ENCODE measurements at regions not wholly inside any gene's neighbourhood (a gene's known extent, or its start where the extent isn't known, plus 50 kb on each side); places are given as distances from the start of the nearest gene placed in this dataset.
"Not testable (repeated sequence)": the region's sequence is repeated elsewhere in the genome, so short reads cannot be mapped to it uniquely, and the experiment has no call there.

DNA sequence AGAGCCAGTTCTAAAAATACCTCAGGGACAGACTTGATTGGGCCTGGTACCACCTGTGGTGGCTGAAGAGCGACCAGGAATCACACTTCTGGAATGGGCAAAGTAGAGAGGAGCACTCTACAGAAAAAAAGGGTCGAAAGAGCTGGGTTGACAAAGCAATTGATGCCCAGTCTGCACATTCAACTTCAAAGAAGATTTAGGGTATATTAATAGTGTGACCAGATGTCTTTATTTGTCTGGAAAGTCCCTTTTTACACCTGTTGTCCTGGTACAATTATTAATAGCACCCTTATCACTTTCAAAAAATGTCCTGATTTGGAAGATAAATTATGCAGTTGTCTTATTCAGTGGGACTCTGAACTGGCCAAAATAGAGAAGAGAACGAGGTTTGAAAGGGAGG is 137.5 kb downstream of the DYRK2 start:
- Histone ChIP-seq H3K4me1 (ENCODE audit: control insufficient read depth in 2 of 2, insufficient read depth in 2 of 2, low read length in 2 of 2) (no peaks in the 10 kb centered on the region), H3K9me3 (ENCODE audit: control insufficient read depth in 2 of 2, insufficient read depth in 1 of 2, low read length in 1 of 2) (no peaks in the 10 kb centered on the region), H3K4me3 (ENCODE audit: low read length in 2 of 2) (no peak overlapping the region), H3K27me3 (ENCODE audit: control insufficient read depth in 2 of 2, insufficient read depth in 1 of 2, low read length in 1 of 2) (no peaks in the 10 kb centered on the region), H3K27ac (ENCODE audit: low read depth in 1 of 2, low read length in 1 of 2) (no peak overlapping the region), H3K36me3 (ENCODE audit: control insufficient read depth in 2 of 2, insufficient read depth in 2 of 2, low read length in 1 of 2) (no peaks in the 10 kb centered on the region)
- 95% methylated on average over 3 of the region's 3 CpGs for WGBS
- no peak for DNase-seq (ENCODE audit: low read depth in 6 of 9, low spot score in 9 of 9)

GRCh38 chr12:67788118-67788517 is 139.6 kb downstream of the DYRK2 start:
- Histone ChIP-seq H3K36me3 (ENCODE audit: control insufficient read depth in 2 of 2, insufficient read depth in 2 of 2, low read length in 1 of 2) (no peaks in the 10 kb centered on the region), H3K27me3 (ENCODE audit: control insufficient read depth in 2 of 2, insufficient read depth in 1 of 2, low read length in 1 of 2) (no peaks in the 10 kb centered on the region), H3K27ac (ENCODE audit: low read depth in 1 of 2, low read length in 1 of 2) (no peak overlapping the region), H3K4me3 (ENCODE audit: low read length in 2 of 2) (no peak overlapping the region), H3K4me1 (ENCODE audit: control insufficient read depth in 2 of 2, insufficient read depth in 2 of 2, low read length in 2 of 2) (no peaks in the 10 kb centered on the region), H3K9me3 (ENCODE audit: control insufficient read depth in 2 of 2, insufficient read depth in 1 of 2, low read length in 1 of 2) (peaks cover 0 to 7% of the 10 kb centered on the region in 2 donors)
- WGBS = 95% methylated on average over 5 of the region's 5 CpGs
- no peak for DNase-seq (ENCODE audit: low read depth in 6 of 9, low spot score in 9 of 9)

DNA sequence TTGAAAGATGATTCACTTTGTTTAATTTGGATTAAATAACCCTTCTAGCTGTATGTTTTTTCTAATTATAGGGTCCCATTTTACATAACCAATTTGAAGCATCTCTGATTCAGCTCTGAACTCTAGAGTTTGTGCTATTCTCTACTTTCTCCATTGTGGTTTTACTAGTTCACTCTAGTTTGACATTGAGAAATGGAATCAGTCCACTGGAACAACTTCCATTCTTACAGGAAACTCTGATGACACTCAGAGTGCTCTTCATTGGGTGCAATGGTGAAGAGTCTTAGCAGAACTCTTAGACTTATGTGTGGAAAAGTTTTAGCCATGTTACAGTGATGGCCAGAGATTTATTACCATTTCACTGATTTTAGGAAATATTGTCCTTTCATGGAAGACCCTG is 140.7 kb downstream of the DYRK2 start:
- no peak overlapping the region for H3K27ac ChIP-seq (ENCODE audit: low read depth in 1 of 2, low read length in 1 of 2)
- H3K9me3 ChIP-seq (ENCODE audit: control insufficient read depth in 2 of 2, insufficient read depth in 1 of 2, low read length in 1 of 2) = peaks cover 0 to 7% of the 10 kb centered on the region in 2 donors
- DNase-seq (ENCODE audit: low read depth in 6 of 9, low spot score in 9 of 9) = no peak
- H3K36me3 ChIP-seq (ENCODE audit: control insufficient read depth in 2 of 2, insufficient read depth in 2 of 2, low read length in 1 of 2) = no peaks in the 10 kb centered on the region
- no peaks in the 10 kb centered on the region for H3K27me3 ChIP-seq (ENCODE audit: control insufficient read depth in 2 of 2, insufficient read depth in 1 of 2, low read length in 1 of 2)
- no peak overlapping the region for H3K4me3 ChIP-seq (ENCODE audit: low read length in 2 of 2)
- no peaks in the 10 kb centered on the region for H3K4me1 ChIP-seq (ENCODE audit: control insufficient read depth in 2 of 2, insufficient read depth in 2 of 2, low read length in 2 of 2)

DNA sequence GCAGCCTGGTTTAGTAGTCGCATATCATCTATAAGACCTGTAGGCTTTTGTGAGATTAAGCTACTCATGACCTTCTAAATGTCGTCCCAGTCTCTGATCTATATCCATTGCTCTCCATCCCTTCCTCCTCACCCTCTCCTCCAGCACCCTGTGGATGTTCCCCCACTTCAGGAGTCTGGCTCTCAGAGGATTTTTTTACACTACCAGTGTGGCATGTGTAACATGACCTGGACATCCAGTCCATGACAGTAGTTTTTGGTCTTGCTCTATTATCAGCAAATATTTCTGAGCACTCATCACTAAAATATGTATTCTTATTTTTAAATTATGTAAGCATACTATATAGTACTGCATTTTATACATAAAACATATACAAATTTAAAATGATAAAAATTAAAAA is 142.1 kb downstream of the DYRK2 start:
- no peaks in the 10 kb centered on the region for H3K4me1 ChIP-seq (ENCODE audit: control insufficient read depth in 2 of 2, insufficient read depth in 2 of 2, low read length in 2 of 2)
- H3K9me3 ChIP-seq (ENCODE audit: control insufficient read depth in 2 of 2, insufficient read depth in 1 of 2, low read length in 1 of 2) = peaks cover 0 to 7% of the 10 kb centered on the region in 2 donors
- H3K27me3 ChIP-seq (ENCODE audit: control insufficient read depth in 2 of 2, insufficient read depth in 1 of 2, low read length in 1 of 2) = no peaks in the 10 kb centered on the region
- no peak for DNase-seq (ENCODE audit: low read depth in 6 of 9, low spot score in 9 of 9)
- H3K36me3 ChIP-seq (ENCODE audit: control insufficient read depth in 2 of 2, insufficient read depth in 2 of 2, low read length in 1 of 2) = no peaks in the 10 kb centered on the region
- no peak overlapping the region for H3K4me3 ChIP-seq (ENCODE audit: low read length in 2 of 2)
- WGBS = 96% methylated on average over 2 of the region's 2 CpGs
- H3K27ac ChIP-seq (ENCODE audit: low read depth in 1 of 2, low read length in 1 of 2) = no peak overlapping the region

DNA sequence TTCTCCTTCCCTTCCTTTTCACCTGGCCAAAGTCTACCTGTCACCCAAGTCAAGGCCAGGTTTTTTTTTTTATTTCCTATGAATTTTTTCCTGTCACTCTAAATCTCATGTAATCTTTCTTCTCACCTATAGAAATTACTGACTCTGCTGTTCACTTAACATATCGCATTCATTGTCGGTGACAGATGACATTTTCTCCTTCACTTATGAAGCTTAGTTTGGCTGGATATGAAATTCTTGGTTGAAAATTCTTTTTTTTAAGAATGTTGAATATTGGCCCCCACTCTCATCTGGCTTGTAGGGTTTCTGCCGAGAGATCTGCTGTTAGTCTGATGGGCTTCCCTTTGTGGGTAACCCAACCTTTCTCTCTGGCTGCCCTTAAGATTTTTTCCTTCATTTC is 142.8 kb downstream of the DYRK2 start:
- not testable (repeated sequence) for H3K36me3 ChIP-seq (ENCODE audit: control insufficient read depth in 2 of 2, insufficient read depth in 2 of 2, low read length in 1 of 2); H3K27me3 ChIP-seq (ENCODE audit: control insufficient read depth in 2 of 2, insufficient read depth in 1 of 2, low read length in 1 of 2); DNase-seq (ENCODE audit: low read depth in 6 of 9, low spot score in 9 of 9); H3K27ac ChIP-seq (ENCODE audit: low read depth in 1 of 2, low read length in 1 of 2); H3K4me3 ChIP-seq (ENCODE audit: low read length in 2 of 2); H3K4me1 ChIP-seq (ENCODE audit: control insufficient read depth in 2 of 2, insufficient read depth in 2 of 2, low read length in 2 of 2); H3K9me3 ChIP-seq (ENCODE audit: control insufficient read depth in 2 of 2, insufficient read depth in 1 of 2, low read length in 1 of 2)
- over 99% methylated on average over 3 of the region's 3 CpGs for WGBS

DNA sequence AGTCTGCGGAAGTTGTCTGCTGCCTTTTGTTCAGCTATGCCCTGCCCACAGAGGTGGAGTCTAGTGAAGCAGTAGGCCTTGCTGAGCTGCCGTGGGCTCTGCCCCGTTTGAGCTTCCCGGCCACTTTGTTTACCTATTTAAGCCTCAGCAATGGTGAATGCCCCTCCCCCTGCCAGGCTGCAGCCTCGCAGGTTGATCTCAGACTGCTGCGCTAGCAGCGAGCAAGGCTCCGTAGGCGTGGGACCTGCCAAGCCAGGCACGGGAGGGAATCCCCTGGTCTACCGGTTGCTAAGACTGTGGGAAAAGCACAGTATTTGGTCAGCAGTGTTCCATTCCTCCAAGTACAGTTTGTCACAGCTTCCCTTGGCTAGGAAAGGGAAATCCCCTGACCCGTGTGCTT is 143.6 kb downstream of the DYRK2 start:
- H3K27ac ChIP-seq (ENCODE audit: low read depth in 1 of 2, low read length in 1 of 2) = no peak overlapping the region

DNA sequence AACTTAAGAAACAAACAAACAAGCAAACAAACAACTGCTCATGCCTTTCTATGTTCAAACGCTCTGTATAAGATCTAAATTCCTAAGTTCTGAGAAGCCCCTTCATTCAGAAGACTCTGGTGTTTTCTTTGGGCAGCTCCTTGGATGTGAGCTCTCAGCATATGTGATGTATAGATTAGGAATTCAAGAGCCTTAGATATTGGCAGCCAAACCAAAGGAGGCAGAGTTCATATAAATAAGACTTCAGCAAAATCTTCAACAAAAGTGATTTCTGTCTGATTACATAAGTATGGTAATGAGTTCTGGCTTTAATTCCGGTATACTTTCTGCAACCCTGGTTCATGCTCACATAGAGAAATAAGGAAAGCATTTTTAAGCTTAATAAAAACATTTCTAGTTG is 145.6 kb downstream of the DYRK2 start:
- Histone ChIP-seq H3K9me3 (ENCODE audit: control insufficient read depth in 2 of 2, insufficient read depth in 1 of 2, low read length in 1 of 2) (peaks cover 0 to 7% of the 10 kb centered on the region in 2 donors), H3K27ac (ENCODE audit: low read depth in 1 of 2, low read length in 1 of 2) (no peak overlapping the region), H3K4me1 (ENCODE audit: control insufficient read depth in 2 of 2, insufficient read depth in 2 of 2, low read length in 2 of 2) (peaks cover 0 to 3% of the 10 kb centered on the region in 2 donors), H3K36me3 (ENCODE audit: control insufficient read depth in 2 of 2, insufficient read depth in 2 of 2, low read length in 1 of 2) (no peaks in the 10 kb centered on the region), H3K4me3 (ENCODE audit: low read length in 2 of 2) (no peak overlapping the region), H3K27me3 (ENCODE audit: control insufficient read depth in 2 of 2, insufficient read depth in 1 of 2, low read length in 1 of 2) (no peaks in the 10 kb centered on the region)
- DNase-seq (ENCODE audit: low read depth in 6 of 9, low spot score in 9 of 9) = no peak
- 94% methylated on average over 2 of the region's 2 CpGs for WGBS

More for the DNA sequence above, 143.6 kb downstream of the DYRK2 start:
- Histone ChIP-seq H3K9me3 (ENCODE audit: control insufficient read depth in 2 of 2, insufficient read depth in 1 of 2, low read length in 1 of 2) (peaks cover 0 to 7% of the 10 kb centered on the region in 2 donors), H3K4me1 (ENCODE audit: control insufficient read depth in 2 of 2, insufficient read depth in 2 of 2, low read length in 2 of 2) (no peaks in the 10 kb centered on the region), H3K36me3 (ENCODE audit: control insufficient read depth in 2 of 2, insufficient read depth in 2 of 2, low read length in 1 of 2) (no peaks in the 10 kb centered on the region), H3K4me3 (ENCODE audit: low read length in 2 of 2) (no peak overlapping the region), H3K27me3 (ENCODE audit: control insufficient read depth in 2 of 2, insufficient read depth in 1 of 2, low read length in 1 of 2) (no peaks in the 10 kb centered on the region)
- WGBS = 97% methylated on average over 12 of the region's 12 CpGs
- DNase-seq (ENCODE audit: low read depth in 6 of 9, low spot score in 9 of 9) = no peak

DNA sequence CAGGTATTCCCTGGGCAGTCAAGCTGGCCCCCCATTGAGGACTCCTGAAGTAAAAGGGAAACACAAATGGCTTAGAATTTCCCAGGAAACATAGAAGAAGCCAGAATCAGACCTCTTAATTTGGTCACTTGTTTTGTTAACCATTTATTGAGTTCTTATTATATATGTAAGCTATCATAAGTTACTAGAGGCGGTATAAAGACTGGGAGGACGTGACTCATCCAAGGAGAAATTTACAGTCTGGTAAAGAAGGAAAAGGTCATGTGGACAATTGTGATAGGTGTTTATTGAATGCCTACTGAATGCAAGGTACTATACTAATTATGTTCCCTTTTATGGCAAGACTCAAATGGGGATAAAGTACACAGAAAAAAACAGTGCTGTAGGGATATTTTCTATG is 146.7 kb downstream of the DYRK2 start:
- no peak overlapping the region for H3K4me3 ChIP-seq (ENCODE audit: low read length in 2 of 2)
- no peak overlapping the region for H3K27ac ChIP-seq (ENCODE audit: low read depth in 1 of 2, low read length in 1 of 2)
- no peak for DNase-seq (ENCODE audit: low read depth in 6 of 9, low spot score in 9 of 9)
- H3K4me1 ChIP-seq (ENCODE audit: control insufficient read depth in 2 of 2, insufficient read depth in 2 of 2, low read length in 2 of 2) = peaks cover 0 to 3% of the 10 kb centered on the region in 2 donors
- 97% methylated on average over 2 of the region's 2 CpGs for WGBS
- no peaks in the 10 kb centered on the region for H3K27me3 ChIP-seq (ENCODE audit: control insufficient read depth in 2 of 2, insufficient read depth in 1 of 2, low read length in 1 of 2)
- H3K9me3 ChIP-seq (ENCODE audit: control insufficient read depth in 2 of 2, insufficient read depth in 1 of 2, low read length in 1 of 2) = peaks cover 0 to 7% of the 10 kb centered on the region in 2 donors
- H3K36me3 ChIP-seq (ENCODE audit: control insufficient read depth in 2 of 2, insufficient read depth in 2 of 2, low read length in 1 of 2) = no peaks in the 10 kb centered on the region

GRCh38 chr12:67797185-67797741 is 148.7 kb downstream of the DYRK2 start:
- no peak for DNase-seq (ENCODE audit: low read depth in 6 of 9, low spot score in 9 of 9)
- H3K36me3 ChIP-seq (ENCODE audit: control insufficient read depth in 2 of 2, insufficient read depth in 2 of 2, low read length in 1 of 2) = no peaks in the 10 kb centered on the region
- H3K27me3 ChIP-seq (ENCODE audit: control insufficient read depth in 2 of 2, insufficient read depth in 1 of 2, low read length in 1 of 2) = no peaks in the 10 kb centered on the region
- H3K4me1 ChIP-seq (ENCODE audit: control insufficient read depth in 2 of 2, insufficient read depth in 2 of 2, low read length in 2 of 2) = peaks cover 0 to 3% of the 10 kb centered on the region in 2 donors
- 93% methylated on average over 8 of the region's 8 CpGs for whole genome bisulfite sequencing
- no peak overlapping the region for H3K27ac ChIP-seq (ENCODE audit: low read depth in 1 of 2, low read length in 1 of 2)
- H3K9me3 ChIP-seq (ENCODE audit: control insufficient read depth in 2 of 2, insufficient read depth in 1 of 2, low read length in 1 of 2) = peaks cover 0 to 3% of the 10 kb centered on the region in 2 donors
- H3K4me3 ChIP-seq (ENCODE audit: low read length in 2 of 2) = no peak overlapping the region

DNA sequence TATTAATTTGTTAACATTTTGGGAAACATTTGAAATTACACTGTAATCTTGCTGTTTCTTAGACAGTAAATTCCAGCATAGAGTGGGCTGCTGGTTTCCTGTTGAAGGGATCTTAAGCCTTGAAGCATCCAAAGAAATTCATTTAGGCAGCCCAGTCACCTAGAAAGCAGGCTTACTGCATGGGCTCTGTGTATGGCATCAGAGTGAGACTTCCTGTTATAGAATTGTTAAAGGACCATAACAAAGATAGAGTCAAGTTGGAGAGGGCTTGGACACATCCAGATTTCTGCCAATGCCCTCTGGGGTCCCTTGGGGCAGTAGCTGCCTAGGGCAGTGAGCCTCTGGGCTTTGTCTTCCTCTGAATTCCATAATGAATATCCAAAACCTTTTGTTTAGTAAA is 149.2 kb downstream of the DYRK2 start:
- Histone ChIP-seq H3K4me3 (ENCODE audit: low read length in 2 of 2) (no peak overlapping the region), H3K4me1 (ENCODE audit: control insufficient read depth in 2 of 2, insufficient read depth in 2 of 2, low read length in 2 of 2) (peaks cover 3 to 5% of the 10 kb centered on the region in 2 donors), H3K36me3 (ENCODE audit: control insufficient read depth in 2 of 2, insufficient read depth in 2 of 2, low read length in 1 of 2) (no peaks in the 10 kb centered on the region), H3K27me3 (ENCODE audit: control insufficient read depth in 2 of 2, insufficient read depth in 1 of 2, low read length in 1 of 2) (no peaks in the 10 kb centered on the region), H3K27ac (ENCODE audit: low read depth in 1 of 2, low read length in 1 of 2) (no peak overlapping the region), H3K9me3 (ENCODE audit: control insufficient read depth in 2 of 2, insufficient read depth in 1 of 2, low read length in 1 of 2) (no peaks in the 10 kb centered on the region)
- DNase-seq (ENCODE audit: low read depth in 6 of 9, low spot score in 9 of 9) = no peak

All from thymus (tissue), 11 donors.